ENCODE measurements at regions not wholly inside any gene's neighbourhood (a gene's known extent, or its start where the extent isn't known, plus 50 kb on each side); places are given as distances from the start of the nearest gene placed in this dataset.

DNA sequence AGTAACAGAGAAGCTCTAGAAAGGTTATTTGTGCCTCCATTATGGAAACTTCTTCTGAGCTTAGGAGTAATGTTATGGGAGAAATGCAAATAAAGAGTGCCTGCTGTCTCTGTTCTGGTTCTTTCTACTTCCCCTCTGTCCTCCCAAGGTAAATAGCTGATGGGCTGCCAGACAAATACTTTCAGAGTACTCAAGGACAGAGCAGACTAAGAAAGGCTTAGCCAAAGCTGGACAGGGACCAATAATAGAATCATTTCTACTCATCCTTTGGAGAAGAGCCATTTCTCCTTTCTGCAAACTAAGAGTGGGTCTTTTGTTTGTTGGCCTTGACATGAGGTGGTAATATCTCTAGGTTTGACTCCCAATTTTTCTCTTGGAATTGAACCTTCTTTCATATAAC is 136.1 kb downstream of the MID1IP1 start (continued):
- TF ChIP-seq GTF3C2 (IDR thresholded peaks at IDR 0.05; ENCODE audit: borderline replicate concordance, extremely low read depth, insufficient read length) (no peak), CCNT2 (IDR thresholded peaks at IDR 0.05; ENCODE audit: borderline replicate concordance, extremely low read depth, insufficient read length, low read depth, low read length) (no peak), ZNF77 (CRISPR knock-in tag; IDR thresholded peaks at IDR 0.05) (no peak), BHLHE40 (IDR thresholded peaks at IDR 0.05; ENCODE audit: low read length) (no peak)

DNA sequence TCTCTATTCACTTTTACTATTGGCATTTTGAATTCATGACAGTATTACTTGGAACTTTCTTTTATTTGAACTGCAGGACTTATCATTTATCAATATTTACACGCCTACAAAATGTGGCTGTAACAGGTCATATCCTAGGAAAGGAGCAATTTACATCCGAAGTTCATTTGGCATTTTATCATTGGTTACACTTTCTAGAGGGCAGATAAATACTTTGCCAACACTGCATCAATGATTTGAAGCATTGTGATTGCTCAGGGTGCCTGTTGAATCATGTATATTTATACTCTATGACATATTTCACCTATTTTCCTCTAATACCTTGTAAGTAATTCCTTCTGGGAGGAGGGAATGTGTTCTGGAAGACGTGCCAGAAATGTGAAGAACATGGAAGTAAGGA is 136.7 kb downstream of the MID1IP1 start:
- Histone ChIP-seq H3K36me3 (ENCODE audit: control insufficient read depth, insufficient read depth, low read length) (no peaks in the 10 kb centered on the region), H3K4me3 (no peak overlapping the region), H3K9me1 (ENCODE audit: control insufficient read depth, insufficient read depth, low read length) (no peaks in the 10 kb centered on the region), H3K27ac (ENCODE audit: extremely low read depth, low read depth, low read length) (no peak overlapping the region), H3K9ac (ENCODE audit: insufficient read depth in 1 of 2, low read depth in 2 of 2, low read length in 2 of 2) (no peak overlapping the region), H3K4me2 (ENCODE audit: insufficient read depth, low read length) (no peak overlapping the region), H3K27me3 (ENCODE audit: control insufficient read depth in 2 of 2, insufficient read depth in 2 of 2, low read length in 2 of 2) (no peaks in the 10 kb centered on the region), H2AFZ (ENCODE audit: low read depth, low read length) (no peak overlapping the region), H3K4me1 (replicated peaks in 1 of 2; ENCODE audit: control insufficient read depth in 2 of 2, insufficient read depth in 2 of 2, low read length in 2 of 2) (no peaks in the 10 kb centered on the region), H3K9me3 (replicated peaks; ENCODE audit: control insufficient read depth, insufficient read depth, low read depth, low read length) (no peaks in the 10 kb centered on the region), H4K20me1 (replicated peaks; ENCODE audit: control insufficient read depth, insufficient read depth, low read length) (no peaks in the 10 kb centered on the region), H3K79me2 (ENCODE audit: control insufficient read depth, insufficient read depth, low read length) (no peaks in the 10 kb centered on the region)
- POLR2A ChIA-PET: no interaction called here
- CTCF ChIA-PET (ENCODE audit: low intra/inter-chr PET ratio): no interaction called here
- intact Hi-C loops (cut with micrococcal nuclease) (no loop called here), in situ Hi-C loops (cut with MboI) (no loop called here)
- BruUV-seq (replicated peaks): no TSS peak
- 0% methylated on average over 3 of the region's 3 CpGs for WGBS (ENCODE audit: insufficient coverage, low coverage, missing lambda C conversion rate)
- FAIRE-seq: no peak
- no peak for ATAC-seq
- no peak for DNase-seq (ENCODE audit: extremely low read depth in 1 of 4, low spot score in 3 of 4)
- TF ChIP-seq ZNF609 (CRISPR knock-in tag; IDR thresholded peaks at IDR 0.05; ENCODE audit: borderline replicate concordance): no peak
- TF ChIP-seq CEBPG (CRISPR knock-in tag; IDR thresholded peaks at IDR 0.05): no peak
- TF ChIP-seq CEBPG (tag; conservative IDR thresholded peaks at IDR 0.05 in 1 of 2, IDR thresholded peaks at IDR 0.05 in 1 of 2): no peak
- TF ChIP-seq CTBP1 (IDR thresholded peaks at IDR 0.05; ENCODE audit: borderline replicate concordance): no peak
- TF ChIP-seq BRF1 (IDR thresholded peaks at IDR 0.05; ENCODE audit: borderline replicate concordance, extremely low read depth, insufficient read length): no peak
- no peak for TF ChIP-seq ZBTB34 (CRISPR knock-in tag; IDR thresholded peaks at IDR 0.05)
